Left renal cortex interstitium (tissue), 4 donors: ENCODE measurements at regions not wholly inside any gene's neighbourhood (a gene's known extent, or its start where the extent isn't known, plus 50 kb on each side); places are given as distances from the start of the nearest gene placed in this dataset.

ENCODE experiments used
- DNase-seq, 4 donors: peaks; one replicate each; pipeline ENCODE4 v3.0.0-alpha.2; 2013; ENCODE audit warnings: low read depth in 4 of 4, low spot score in 2 of 4, missing footprints in 1 of 4

GRCh38 chr2:120526997-120527945, 181.3 kb downstream of the INHBB start:
- no peak for DNase-seq

- no peak for DNase-seq
Measured at GRCh38 chr2:120528051-120528692, 182.2 kb downstream of the INHBB start.

GRCh38 chr2:120528693-120529076, 182.7 kb downstream of the INHBB start:
- no peak for DNase-seq

GRCh38 chr2:120530781-120531180, 184.8 kb downstream of the INHBB start:
- no peak for DNase-seq

GRCh38 chr2:120531365-120531764, 185.4 kb downstream of the INHBB start:
- DNase-seq: no peak

- DNase-seq: no peak
Measured at GRCh38 chr2:120531863-120532600, 186.1 kb downstream of the INHBB start.

- DNase-seq: no peak
Measured at GRCh38 chr2:120533625-120534024, 187.7 kb downstream of the INHBB start.

- DNase-seq: no peak
Measured at GRCh38 chr2:120534457-120534856, 188.5 kb downstream of the INHBB start.

GRCh38 chr2:120535081-120535480, 189.1 kb downstream of the INHBB start:
- DNase-seq: no peak

- no peak for DNase-seq
Measured at GRCh38 chr2:120536141-120536540, 190.2 kb downstream of the INHBB start.

GRCh38 chr2:120538691-120539423, 192.9 kb downstream of the INHBB start:
- no peak for DNase-seq

- no peak for DNase-seq
Measured at GRCh38 chr2:120539424-120539936, 193.5 kb downstream of the INHBB start.

GRCh38 chr2:120539937-120540718, 194.2 kb downstream of the INHBB start:
- no peak for DNase-seq

GRCh38 chr2:120540719-120541552, 194.7 kb upstream of the GLI2 start:
- DNase-seq: no peak

GRCh38 chr2:120541553-120541932, 194.1 kb upstream of the GLI2 start:
- DNase-seq: no peak

- no peak for DNase-seq
Measured at GRCh38 chr2:120541972-120542670, 193.5 kb upstream of the GLI2 start.

GRCh38 chr2:120542911-120543527, 192.6 kb upstream of the GLI2 start:
- no peak for DNase-seq

- no peak for DNase-seq
Measured at GRCh38 chr2:120543899-120544298, 191.8 kb upstream of the GLI2 start.
